GM19043 (cell line): ENCODE measurements at regions not wholly inside any gene's neighbourhood (a gene's known extent, or its start where the extent isn't known, plus 50 kb on each side); places are given as distances from the start of the nearest gene placed in this dataset.

Experiments used
- ATAC-seq: cut with Tn5 transposase; IDR thresholded peaks from one replicate; pipeline ENCODE4 v1.9.1; 2021; ENCODE audit warnings: low read depth; ENCODE audit not compliant: unreplicated experiment

DNA sequence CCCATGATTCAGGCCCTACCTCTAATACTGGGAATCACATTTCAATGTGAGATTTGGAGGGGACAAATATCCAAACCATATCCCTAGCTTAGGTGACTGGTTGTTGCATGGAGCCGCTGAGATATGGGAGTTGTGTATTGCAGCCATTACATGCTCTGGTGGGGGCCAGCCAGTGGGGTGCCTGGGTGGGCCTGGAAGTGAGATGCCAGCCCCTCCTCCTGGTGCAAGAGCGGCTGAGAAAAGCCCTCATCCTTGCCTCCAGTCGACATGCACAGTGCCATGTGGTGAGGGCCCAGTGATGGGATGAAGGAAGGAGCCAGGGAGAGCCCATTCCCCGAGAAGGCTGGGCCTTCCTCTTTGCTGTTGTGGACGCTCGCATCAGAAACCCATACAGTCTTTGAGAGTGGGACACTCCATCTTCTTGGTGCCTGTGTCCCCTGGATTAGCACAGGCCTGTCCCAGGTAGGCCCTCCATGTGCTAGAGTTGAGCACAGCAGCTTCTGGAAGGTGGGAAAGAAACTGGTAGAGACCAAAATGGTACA is 1043.0 kb downstream of the TBC1D22A start:
- ATAC-seq, result no peak

DNA sequence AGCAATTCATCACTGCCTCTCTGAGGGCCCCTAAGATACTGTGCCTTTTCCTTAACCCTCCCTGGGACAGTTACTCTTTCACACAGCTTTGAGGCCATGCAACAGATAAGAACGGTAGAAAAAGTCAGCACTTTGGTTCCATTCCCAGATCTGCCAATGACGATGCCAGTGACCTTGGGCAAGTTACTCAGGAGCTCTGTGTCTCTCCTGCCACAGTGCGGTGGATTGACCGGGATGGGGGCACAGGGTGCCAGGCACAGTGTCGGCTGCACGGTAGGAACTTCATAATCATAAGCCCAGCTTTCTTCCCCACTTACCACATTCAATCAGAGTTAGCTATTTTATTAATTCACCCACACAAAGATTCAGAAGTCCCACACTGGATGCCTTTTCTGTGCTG is 1041.8 kb downstream of the TBC1D22A start:
- ATAC-seq, result no peak

DNA sequence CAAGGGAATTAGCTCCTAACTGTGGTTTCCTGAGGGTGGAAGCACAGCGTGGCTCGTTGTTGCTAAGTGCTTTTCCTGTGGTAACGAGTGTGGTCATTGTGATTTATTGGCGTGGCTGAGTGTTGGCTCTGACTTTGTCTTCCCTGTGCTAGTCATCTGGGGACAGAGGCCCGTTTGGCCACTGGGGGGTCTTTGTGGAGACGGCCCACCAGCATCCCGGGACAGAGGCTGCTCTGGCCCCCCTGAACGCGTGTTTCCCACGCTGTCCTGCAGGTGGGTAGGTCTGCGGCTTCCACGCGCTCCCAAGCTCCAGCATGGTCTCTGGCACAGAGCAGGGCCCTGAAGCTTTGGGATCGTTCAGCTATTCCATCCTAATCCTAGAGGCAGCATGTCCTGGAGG is 1040.0 kb downstream of the TBC1D22A start:
- no peak for ATAC-seq

DNA sequence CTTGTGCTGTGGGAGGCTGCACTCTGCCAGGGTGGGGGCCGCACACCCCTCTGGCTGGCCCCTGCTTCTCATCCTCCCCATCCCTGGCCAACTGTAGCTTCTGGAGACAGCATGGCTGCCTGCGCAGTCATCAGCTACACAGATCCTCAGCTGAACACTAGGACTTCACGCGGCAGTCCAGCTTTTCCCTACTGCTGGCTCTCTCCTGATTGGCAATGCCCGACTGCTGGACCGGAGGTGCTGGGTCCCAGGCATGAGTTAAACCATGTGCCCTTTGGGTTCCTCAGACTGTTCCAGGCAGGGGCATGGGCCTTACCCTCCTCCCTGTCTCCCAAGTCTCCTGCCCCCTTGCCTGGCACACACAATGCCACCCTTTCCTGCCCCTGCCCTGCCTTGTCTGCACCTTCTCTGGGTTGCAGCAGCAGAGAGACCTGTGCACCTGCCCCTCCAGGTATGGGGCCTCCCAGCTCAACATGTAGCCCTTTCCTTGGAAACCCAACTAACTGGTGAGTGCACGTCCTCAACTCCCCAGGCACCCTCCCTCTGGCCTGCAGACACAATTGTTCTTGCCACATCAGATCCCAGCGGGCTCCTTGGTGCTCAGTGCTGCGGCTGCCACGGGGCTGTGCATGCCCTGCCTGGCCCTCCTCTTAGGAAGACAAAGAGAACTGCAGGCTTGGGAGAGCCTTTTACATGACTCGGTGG is 1039.2 kb downstream of the TBC1D22A start:
- no peak for ATAC-seq

DNA sequence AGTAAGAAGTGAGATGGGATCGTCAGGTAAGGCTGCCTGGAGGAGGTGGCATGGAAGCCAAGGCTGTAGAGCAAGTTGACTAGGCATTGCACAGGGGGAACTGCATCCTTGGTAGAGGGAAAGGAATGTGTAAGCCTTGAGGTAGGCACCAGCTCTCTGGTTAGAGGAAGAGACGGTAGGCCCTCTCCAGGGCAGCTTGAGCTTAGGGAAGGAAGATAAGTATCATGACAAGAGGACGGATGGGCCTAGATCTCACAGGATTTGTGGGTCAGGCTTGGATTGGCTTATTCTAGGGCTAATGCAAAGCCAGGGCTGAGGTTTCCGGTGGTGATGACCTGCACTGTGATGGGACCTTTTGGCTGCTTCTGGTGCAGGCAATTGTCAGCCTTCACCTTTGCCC is 1035.8 kb downstream of the TBC1D22A start:
- ATAC-seq, result no peak

DNA sequence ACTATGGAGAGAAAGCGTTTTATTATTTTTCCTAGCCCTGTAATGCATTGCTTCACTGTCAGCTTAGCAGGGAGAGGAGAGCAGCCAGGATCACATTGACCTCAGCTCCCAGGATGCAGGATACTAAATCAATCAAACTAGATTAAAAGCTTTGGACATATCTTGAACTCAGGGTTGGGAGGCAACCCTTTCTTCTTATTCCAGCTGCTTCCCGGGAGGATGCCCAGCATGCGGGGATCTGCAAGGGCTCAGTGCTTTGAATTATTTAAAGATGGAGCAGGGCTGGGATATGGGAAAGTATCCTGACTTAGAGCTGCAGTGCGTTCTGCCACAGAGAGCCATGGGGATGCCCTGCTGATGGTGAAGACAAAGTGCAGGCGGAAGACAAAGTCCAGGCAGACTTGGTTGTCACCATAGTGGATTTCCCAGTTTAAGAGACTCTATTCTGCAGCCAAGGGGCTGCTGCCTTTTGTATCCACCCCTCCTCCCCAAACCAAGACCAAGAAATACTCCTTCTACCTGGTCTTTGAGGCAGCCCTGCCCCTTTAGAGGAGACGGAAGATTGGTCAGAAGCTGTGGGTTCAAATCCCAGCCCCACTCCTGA is 1035.0 kb downstream of the TBC1D22A start:
- ATAC-seq, result no peak

DNA sequence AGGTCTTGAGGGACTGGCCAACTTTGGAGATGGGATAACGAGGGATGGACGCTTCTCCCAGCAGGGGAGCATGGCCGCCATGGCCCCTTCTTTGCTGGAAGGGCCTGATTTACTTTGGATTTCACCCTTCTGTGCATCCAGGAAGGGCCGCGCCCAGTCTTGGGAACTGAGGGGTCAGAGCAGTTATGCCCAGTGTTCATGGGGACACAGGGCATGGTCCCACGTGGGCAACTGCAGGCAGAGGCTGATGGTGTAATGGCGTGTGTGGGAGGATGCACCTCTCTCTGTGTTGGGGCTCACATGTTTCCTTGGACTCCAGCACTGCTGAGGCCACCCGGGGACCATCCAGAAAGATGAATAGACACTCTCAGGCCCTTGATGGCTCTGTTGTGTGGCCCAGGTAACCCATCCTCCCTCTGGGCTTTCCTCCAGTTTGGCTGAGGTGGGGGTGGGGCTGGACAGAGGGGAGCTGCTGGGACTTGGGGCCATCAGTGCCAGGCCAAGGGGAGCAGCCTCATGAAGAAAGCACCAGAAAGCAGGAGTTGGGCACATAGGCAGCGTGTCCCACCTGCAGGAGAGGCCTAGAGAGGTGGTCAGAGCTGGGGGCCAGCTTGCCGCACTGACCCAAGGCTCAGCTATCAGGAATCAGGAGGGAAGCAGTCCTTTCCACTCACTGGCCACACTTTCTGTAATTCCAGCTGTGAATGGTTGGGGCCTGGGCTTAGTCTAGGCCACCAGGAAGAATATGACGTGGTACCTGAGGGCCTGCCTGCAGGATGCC is 1033.9 kb downstream of the TBC1D22A start:
- ATAC-seq, result no peak

DNA sequence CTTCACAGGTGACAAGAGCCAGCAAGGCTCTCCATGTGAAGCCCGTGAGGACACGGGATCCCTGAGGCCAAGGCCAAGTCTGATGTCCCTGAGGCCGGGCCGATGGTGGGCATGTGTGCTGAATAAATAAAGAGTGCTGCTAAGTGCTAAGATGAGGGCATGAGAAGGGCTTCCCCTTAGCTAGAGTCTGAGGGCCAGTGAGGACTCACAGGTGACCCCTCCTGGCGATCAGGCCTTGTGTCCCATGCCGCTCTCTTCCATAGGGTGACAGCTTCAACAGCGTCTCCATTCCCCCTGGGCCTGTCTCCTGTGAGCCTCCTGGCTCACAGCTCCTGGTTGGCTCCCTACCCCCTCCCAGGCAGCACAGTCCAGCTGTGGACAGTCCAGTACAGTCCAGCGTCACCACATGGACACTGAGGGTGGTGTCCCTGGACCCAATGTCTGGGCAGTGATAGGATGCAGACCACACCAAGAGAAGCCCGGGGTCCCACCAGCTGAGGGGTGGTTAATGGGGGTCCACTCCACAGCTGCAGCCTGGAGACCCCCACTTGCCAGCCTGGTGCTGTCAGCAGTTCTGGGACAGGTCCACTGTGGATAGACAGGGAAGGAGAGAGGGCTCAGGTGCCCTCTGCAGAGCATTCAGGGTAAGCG is 1033.2 kb downstream of the TBC1D22A start:
- ATAC-seq, result no peak

DNA sequence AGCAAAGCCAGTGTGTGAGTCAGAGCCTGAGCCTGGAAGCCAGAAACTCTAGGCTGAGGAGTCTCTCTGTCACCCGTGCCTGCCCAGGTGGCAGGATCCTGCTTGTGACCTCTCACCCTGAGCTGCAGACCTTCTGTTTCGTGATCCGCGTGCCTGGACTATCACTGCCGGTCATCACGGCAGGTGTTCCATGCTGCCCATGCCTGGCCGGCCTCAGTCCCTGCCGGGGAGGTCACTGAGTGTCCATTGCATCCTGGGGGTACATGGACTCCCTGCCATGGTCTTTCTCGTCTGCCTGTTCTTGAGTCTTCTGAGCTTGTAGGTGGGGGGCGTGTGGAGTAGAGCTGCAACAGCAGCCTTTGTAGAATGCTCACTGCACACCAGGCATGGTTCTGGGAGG is 1032.4 kb downstream of the TBC1D22A start:
- ATAC-seq, result no peak

DNA sequence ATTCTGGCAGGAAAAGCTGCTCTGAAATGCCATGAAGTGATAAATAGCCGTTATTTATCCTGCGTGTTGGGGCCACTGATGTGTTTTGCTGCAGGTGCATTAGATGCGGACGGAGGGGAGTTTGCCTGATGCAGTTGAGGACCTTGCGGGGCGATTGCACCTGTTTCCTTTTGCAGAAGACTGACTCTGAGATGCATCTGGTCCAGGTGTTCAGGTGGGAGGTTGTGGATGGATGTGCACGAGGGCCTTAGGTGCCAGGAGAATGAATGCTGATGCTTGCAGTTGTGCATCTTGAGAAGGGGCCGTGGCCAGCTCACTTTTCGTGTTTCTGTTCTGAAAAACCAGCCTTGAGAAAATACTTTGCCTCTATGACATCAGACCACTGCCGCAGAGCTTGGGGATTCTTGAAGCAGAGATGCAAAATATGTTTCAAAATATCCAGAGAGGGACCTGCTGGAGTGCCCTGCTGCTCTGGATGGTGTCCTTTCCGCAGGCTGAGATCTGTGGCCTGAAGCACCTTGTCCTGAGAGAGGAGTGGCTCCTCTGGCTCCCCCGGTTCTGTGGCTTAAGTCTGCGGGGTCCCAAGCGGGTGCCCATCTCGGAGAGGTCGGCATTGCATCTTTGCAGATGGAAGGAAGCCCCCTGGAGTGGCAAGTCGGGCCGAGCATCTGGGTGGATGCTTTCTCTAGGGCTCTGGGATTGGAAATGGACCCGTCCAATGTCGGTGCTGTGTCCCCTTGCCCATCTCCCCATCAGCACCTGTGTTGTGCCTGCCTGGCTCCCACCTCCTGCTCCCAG is 1031.1 kb downstream of the TBC1D22A start:
- no peak for ATAC-seq

DNA sequence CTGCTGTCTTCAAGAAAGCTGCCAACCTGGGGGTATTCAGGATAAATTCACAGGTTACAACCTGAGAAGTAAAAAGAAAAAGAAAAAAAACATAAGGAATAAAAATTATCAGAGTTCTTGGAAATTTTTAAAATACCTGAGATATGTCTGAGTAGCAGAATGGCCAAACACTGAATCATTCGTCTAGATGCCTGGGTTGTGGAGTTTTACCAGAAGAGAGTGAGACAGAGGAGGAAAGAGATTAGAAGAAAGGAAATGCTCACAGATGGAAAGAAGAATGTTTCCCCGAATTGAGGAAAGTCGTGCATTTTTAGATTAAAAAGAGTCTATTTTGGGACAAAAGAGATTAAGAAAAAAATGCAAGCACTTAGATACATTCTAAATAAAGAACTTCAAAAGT is 1026.7 kb downstream of the TBC1D22A start:
- no peak for ATAC-seq

DNA sequence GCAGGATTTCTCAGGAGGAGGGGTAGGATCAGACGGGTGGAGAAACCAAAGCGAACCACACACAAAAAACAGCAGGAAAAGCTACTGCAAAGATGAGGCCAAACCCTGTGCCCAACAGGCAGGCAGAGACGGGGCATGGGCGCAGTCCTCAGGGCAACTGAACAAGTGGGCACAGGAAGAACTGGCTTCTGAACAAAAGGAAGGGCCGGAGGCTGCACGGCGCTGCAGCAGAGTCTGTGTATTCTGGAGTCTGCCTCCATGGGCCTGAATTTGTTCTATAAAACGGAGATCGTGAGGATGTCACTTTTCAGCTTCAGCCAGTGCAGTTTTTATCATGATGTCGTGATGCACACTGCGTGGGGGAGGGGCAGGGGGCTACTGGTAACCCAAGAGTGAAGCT is 1026.0 kb downstream of the TBC1D22A start:
- ATAC-seq, result no peak

DNA sequence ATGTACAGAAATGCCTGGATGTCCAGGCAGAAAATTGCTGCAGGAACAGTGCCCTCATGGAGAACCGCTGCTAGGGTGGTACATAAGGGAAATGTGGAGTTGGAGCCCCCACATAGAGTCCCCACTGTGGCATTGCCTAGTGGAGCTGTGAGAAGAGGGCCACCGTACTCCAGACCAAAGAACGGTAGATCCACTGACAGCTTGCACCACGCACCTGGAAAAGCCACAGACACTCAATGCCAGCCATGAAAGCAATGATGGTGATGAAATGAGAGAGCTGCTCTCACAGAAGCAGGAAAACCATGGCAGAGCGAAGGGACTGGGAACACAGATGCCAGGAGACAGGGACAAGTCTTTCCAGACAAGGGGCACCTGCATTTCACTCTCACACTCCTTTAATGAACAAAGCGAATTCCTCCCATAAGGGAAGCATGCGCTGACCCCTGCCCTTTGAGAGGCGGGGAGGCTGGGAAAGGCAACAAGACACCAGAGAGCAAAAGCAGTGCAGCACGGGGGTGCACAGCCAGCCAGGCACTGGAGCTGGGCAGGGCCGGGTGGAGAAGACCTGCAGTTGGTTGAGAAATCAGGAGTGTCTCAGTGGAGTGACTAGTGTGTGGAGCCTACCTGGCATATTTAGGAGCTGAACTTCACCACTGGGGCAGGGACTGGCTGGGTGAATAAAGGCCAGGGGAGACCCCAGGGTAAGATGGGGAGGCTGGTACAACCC is 1025.2 kb downstream of the TBC1D22A start:
- ATAC-seq, result no peak

DNA sequence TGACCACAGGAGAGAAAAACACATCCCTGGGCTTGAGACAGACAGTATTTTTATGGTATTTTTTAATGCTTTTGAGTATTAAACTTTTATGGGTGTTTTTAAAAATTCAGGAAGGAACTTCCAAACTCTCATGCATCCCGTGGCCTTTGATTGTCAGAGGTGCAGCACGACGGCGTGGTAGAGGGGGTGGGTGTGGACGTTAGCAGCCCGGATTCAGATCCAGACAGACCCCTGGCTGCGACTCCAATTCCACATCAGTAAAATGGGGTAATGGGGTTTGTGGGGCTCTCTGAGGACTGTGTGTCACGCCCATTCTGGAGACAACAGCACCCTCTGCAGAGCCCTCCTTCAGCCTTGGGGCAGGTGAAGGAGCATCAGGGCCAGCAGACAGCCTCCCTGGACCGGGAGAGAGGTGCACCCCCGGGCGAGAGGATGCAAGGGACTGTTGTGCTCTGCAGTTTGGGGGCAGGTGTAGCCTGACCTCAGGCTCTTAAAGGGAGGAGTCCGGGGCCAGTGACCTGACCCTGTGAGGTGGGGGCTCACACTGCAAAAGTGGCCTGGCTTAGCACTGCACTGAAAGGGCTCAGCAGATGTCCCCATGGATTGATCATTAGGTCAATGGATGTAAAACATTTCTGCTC is 1024.3 kb downstream of the TBC1D22A start:
- no peak for ATAC-seq

DNA sequence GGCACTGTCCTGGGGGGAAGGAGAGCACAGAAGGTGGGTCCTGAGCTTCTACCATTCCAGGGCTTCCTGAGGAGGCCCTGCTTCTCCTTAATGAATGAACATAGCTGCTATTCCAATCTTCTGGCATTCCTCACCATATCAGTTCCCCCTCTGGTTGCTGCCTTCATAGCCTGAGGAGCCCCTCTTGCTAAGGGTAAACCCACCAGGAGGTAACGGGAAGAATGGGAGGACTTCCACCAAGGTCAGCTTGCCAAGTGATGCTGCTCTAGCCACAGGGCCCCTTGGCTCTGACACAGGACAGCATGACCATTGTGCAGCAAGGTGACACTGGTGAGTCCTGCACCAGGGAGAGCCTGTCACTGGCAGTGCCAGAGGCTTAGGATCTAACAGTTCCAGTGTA is 1022.5 kb downstream of the TBC1D22A start:
- no peak for ATAC-seq

DNA sequence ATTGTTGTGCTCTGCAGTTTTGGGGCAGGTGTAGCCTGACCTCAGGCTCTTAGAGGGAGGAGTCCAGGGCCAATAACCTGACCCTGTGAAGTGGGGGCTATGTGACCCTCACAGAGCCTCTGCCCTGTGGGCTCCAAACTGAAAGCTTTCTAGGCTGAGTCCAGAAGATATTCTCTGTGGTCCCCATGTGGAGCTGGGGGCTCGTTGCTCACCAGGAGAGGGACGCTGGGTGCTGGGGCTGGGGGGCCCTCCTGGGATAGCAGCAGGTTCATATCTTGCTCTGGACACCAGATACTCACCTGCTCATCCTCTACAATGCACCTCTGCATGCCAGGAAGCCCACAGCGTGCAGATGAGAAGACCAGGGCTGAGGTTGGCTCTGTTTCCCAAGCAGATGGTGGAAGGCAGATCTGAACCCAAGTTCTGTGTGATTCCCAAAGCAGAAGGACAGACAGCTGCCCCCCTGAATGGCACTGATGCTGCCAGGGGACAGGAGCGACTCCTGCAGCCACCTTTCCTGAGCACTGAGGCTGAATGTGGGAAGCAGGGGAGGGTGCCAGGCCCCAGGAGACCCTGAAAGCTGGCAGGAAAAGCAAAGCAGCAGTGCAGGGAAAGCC is 1022.0 kb downstream of the TBC1D22A start:
- ATAC-seq, result no peak

DNA sequence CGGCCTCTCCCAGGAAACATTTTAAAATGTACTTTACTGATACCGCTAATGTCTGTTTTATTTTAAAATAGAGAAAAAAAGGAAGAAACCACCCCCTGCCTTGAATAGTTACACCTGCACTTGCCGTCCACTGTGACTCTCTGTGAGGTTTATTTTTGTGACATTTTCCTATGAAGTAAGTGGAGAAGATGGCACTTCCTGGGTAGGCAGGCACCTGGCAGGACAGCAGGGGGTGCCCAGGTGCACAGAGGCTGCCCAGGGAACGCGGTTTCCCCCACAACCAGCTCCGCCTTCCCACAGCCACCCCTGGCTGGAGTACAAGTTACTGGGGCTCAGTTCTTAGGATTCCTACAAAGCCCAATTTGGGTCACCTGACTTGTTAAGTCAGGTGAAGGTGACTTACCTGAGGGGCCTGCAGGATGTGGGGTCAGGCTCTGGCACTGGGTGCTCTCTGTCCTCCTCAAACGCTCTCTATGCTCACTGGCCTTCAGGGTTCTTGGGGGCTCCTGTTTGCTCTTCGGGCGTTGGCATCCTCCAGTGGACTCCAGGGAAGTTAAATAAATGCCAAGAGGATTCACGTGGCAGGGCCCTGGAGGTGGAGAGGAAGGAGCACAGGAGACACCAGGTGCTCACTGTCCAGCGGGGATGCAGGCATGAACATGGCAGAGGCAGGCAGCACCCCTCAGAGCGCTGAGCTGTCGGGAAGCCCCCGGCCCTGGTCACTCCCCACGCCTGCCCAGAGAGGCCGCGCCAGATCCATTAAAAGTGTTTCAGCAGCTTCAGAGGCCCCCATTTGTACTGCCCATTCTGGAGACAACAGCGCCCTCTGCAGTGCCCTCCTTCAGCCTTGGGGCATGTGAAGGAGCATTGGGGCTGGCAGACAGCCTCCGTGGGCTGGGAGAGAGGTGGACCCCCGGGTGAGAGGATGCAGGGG is 1021.2 kb downstream of the TBC1D22A start:
- ATAC-seq, result no peak
